ENCODE measurements at regions not wholly inside any gene's neighbourhood (a gene's known extent, or its start where the extent isn't known, plus 50 kb on each side); places are given as distances from the start of the nearest gene placed in this dataset.
"Not testable (repeated sequence)": the region's sequence is repeated elsewhere in the genome, so short reads cannot be mapped to it uniquely, and the experiment has no call there.

DNA sequence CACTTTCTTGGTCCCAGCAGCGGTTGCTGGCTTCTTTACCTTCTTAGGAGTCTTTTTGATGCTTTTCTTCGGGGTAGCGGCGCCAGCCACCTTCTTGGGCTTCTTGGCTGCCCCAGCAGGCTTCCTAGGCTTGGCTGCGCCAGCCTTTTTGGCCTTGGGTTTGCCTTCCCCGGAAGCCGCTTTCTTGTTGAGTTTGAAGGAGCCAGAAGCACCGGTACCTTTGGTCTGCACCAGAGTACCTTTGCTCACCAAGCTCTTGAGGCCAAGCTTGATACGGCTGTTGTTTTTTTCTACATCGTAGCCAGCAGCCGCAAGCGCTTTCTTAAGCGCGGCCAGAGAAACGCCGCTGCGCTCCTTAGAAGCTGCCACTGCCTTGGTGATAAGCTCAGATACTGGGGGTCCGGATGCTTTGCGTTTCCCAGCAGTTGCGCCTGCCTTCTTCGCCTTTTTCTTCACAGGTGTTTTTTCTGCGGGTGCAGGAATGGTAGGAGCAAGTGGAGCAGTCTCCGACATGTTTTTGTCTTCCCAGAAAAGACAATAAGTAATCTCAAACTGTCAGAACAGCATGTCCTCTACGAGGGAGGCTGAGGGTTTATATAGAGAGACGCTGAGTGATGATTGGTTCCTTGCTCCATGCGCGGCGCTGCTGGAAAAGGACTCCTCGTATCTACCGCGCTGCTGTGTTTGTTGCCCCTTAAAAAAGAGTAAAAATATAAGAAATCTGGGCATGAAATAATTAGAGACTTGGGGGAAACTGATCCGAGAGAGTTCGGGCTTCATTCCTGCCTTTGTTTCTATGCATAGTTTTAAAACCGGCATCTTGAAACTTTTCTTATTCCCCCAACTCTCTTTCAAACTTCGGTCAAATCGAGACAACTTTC is 130.3 kb upstream of the BTN3A2 start:
- no peak for DNase-seq (ENCODE audit: low read depth)

DNA sequence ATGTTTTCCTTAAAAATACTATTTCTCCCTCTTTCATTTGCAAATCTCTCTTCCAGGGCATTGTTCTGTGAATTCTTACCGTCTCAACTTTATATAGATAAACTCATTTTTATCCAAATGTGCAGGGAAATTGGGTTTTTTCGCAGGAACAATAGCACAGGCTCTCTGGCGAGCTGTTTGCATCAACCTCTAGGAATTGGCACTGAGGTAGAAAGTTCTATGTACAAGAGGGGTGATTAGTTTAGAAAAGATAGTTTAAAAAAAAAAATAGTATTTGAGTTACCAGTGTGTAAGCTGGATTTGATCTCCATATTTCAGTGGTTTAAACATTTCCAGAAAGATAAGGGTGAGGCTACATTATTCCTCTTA is 129.7 kb upstream of the BTN3A2 start:
- no peak for DNase-seq (ENCODE audit: low read depth)

DNA sequence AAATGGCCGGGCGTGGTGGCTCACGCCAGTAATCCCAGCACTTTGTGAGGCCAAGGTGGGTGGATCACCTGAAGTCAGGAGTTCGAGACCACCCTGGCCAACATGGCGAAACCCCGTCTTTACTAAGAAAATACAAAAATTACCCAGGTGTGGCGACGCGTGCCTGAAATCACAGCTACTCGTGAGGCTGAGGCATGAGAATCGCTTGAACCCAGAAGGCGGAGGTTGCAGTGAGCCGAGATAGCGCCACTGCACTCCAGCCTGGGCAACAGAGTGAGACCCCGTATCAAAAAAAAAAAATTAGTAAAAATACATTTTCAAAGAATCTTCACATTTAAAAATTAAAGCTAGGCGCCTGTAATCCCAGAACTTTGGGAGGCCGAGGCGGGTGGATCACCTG is 125.6 kb upstream of the BTN3A2 start:
- not testable (repeated sequence) for DNase-seq (ENCODE audit: low read depth)

DNA sequence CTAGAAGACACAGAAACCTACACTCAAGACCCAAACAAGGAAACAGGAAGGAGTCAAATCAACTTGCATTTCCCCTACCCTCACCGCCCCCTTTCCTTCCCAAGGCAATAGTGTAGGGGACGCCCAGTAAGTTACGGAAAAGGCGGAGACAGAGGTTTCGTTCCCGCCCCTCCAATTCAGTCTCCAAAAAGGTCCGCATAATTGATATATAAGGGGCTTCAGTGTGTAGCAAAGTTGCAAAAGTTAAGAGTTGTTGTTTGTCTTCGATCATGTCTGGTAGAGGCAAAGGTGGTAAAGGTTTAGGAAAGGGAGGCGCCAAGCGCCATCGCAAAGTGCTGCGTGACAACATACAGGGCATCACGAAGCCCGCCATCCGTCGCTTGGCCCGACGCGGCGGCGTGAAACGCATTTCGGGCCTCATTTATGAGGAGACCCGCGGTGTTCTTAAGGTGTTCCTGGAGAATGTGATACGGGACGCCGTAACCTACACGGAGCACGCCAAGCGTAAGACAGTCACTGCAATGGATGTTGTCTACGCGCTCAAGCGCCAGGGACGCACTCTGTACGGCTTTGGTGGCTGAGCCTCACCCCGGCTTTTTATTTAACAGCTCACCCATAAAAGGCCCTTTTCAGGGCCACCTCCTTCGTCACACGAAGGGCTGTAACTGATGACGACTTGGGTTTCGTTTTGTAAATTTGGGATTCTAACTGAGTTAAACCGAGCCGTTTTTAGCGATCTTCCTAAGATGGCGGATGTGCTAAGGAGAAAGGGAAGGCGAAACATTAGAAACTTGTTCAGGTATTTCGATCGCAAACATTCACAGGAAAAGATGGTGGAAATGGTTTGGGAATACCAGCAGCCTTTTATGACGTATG is 124.6 kb upstream of the BTN3A2 start:
- no peak for DNase-seq (ENCODE audit: low read depth)

DNA sequence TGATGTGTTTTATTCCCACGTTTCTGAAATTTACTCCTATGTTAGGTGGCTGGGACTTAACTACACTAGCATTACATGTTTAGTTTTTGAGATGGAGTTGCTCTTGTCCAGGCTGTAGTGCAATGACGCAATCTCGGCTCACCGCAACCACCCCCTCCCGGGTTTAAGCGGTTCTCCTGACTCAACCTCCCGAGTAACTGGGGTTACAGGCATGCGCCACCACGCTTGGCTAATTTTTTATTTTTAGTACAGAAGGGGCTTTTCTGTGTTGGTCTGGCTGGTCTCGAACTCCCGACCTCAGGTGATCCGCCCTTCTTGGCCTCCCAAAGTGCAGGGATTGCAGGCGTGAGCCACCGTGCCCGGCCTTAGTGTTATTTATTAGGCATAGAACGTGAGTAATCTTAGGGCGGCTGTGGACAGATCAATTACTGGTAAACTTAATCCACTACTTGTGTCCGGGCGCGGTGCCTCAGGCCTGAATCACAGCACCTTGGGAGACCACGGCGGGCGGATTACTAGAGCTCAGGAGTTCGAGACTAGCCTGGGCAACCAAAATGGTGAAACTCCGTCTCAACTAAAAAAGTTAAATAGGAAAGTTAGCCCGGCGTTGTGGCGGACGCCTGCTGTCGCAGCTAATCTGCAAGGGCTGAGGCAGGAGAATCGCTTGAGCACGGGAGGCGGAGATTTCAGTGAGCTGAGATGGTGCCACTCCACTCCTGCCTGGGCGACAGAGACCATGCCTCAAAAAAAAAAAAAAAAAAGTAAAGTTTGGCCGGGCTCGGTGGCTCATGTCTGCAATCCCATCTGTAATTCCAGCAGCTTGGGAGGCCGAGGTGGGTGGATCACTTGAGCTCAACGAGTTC is 123.7 kb upstream of the BTN3A2 start:
- no peak for DNase-seq (ENCODE audit: low read depth)

DNA sequence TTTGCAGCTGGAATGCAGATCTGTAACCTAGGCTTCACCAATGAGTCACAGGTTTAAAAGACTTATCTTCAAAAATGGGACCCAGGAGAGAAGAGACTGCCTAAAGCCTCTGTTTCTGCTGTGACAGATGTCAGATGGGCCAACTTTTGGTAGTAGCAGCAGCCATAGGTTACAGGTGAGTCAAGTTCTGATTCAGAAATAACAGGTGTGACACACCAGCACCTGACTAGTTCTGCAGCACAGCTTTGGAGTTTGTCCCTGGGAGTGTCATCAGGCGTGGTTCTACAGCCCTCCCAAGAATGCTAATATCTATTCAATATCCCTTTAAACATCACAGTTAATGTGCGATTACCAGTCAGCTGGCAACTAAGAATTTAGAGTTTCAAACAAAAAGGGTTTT is 121.9 kb upstream of the BTN3A2 start:
- no peak for DNase-seq (ENCODE audit: low read depth)

DNA sequence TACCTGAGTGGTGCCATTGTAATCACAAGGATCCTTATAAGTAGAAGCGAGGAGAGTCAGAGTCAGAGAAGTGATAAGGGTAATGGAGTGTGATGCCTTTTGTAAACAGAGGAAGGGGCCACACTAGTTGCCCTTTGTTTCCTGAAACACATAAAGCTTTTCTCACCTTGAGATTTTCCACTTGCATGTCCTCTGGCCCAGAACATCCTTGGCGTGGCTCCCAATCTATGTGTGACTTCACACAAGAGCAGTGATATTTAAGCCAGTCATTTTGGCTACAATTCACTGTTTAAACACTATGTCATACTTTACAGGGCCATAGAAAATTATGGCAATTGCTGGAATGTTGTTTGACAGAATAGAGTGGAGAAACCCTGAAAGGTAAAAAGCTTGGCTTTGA is 121.2 kb upstream of the BTN3A2 start:
- no peak for DNase-seq (ENCODE audit: low read depth)

DNA sequence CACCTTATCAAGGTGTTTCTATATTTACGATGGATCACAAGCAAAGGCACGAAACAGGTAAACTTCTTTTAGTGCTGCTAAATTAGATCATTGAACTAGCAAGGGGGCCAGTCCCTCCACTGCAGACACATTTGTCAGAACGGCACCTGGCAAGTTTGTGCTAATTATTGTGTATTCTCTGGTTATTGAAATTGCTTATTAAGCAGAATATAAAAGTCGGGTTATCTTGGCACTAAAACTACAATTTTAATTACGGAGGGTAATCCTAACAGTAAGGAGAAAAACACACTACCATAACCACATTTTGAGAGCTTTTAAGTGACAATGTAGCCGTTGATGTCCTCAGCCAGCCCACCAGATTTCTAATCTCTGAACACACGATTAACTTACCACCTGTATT is 118.9 kb upstream of the BTN3A2 start:
- DNase-seq (ENCODE audit: low read depth), result no peak

DNA sequence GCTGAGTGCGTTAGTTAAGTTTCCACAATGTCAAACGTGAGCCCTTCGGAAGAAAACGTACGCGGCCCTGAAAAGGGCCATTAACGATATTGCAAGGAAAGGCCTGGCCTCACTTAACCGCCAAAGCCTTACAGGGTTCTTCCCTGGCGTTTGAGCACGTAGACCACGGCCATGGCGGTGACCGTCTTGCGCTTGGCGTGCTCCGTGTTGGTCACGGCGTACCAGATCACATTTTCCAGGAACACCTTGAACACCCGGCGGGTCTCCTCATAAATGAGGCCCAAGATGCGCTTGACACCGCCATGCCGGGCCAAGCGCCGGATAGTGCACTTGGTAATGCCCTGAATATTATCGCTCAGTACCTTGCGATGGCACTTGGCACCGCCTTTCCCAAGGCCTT is 118.4 kb upstream of the BTN3A2 start:
- no peak for DNase-seq (ENCODE audit: low read depth)

DNA sequence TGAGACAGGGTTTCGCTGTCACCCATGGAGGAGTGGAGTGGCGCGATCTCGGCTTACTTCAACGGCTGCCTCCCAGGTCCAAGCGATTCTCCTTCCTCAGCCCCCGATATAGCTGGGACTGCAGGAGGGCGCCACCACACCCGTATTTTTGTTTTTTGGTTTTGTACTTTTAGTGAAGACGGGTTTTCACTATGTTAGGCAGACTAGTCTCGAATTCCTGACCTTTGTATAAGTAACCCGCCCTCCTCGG is 115.4 kb upstream of the BTN3A2 start:
- peak; percentile 22 for DNase-seq (ENCODE audit: low read depth)

DNA sequence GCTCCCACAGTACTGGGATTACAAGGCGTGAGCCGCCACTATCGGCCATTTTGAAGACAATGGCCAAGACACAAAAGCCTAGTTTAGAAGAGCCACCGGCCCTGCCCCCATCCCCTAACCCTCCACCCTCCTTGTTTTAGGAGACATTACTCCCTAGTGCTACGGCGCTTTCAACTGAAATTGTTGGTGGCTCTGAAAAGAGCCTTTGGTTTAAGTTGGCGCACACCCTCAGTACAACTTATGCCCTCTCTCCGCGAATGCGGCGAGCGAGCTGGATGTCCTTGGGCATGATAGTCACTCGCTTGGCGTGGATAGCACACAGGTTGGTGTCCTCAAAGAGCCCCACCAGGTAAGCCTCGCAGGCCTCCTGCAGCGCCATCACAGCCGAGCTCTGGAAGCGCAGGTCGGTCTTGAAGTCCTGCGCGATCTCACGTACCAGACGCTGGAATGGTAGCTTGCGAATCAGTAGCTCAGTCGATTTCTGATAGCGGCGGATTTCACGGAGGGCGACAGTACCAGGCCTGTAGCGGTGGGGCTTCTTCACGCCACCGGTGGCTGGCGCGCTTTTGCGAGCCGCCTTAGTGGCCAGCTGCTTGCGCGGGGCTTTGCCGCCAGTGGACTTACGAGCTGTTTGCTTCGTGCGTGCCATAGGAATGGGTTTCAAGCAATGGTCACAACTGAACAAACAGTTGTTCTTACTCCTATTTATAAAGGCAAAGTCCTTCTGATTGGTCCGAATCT is 114.9 kb upstream of the BTN3A2 start:
- peak; percentile 81 for DNase-seq (ENCODE audit: low read depth)

DNA sequence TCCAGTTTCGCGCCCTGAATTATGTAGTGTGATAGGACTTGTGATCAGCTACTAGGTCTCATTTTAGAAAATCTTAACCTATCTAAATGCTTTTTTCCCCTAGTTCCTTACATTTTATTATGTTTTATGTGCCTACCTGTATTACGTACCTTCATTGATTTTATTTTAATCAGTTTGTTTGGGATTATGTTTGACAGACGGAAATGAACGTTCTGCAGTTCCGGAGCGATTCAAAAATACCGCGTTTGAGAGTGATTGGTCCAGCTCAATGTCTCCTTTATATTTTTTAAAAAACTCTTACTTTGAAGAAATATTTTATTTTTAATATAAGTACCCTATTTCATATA is 114.3 kb upstream of the BTN3A2 start:
- no peak for DNase-seq (ENCODE audit: low read depth)

DNA sequence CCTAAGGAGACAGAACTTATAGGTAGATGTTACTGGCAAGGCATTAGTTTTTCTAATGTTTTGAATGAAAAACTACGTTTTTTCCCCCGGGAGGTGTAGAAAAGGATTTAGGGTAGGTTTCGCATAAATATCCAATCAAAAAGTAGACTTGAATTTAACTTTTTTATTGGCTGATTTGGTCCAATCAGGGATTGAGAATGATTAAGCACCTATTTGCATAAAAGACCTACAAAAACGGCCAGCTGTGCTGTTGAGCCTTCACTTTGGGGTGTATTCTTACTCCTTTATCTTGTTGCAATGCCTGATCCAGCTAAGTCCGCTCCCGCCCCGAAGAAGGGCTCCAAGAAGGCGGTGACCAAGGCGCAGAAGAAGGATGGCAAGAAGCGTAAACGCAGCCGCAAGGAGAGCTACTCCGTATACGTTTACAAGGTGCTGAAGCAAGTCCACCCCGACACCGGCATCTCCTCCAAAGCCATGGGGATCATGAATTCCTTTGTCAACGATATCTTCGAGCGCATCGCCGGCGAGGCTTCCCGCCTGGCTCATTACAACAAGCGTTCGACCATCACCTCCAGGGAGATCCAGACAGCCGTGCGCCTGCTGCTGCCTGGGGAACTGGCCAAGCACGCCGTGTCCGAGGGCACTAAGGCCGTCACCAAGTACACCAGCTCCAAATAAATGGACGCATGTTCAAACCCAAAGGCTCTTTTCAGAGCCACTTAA is 113.5 kb upstream of the BTN3A2 start:
- peak; percentile 68 for DNase-seq (ENCODE audit: low read depth)

DNA sequence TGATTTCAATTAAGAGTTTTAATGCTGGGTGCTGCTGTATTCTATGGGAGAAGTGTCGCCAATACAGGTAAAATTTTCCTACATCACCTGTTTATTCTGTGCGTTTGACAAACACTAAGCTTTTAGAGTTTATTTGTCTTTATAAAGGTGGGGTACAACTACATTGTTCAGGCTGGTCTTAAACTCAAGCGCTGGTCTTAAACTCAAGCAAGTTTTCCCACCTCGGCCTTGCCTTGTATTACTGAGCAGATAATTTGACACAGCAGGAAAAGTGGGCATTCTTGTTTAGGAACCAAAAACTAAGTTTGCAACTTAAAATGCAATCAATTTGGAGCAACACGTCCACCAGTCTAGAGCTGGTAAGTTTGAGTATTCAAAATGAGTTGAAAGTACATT is 112.9 kb upstream of the BTN3A2 start:
- no peak for DNase-seq (ENCODE audit: low read depth)

DNA sequence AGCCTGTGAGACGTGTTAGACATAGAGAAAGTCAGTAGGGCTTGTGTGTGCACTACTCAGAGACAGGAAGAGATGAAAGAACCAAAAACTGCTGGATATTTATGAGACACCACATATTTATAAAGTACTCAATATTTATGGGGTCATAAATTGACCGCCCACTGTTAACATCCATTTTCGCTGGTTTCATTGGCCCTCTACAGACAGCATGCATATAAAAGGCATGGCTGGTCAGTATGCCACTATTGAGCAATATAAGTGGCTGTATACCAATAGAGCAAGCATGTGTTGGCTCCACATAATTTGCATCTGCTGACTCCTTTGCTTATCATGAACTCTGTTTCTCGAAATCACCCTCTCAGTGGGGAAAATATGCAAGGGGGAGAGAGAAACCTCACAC is 110.3 kb upstream of the BTN3A2 start:
- no peak for DNase-seq (ENCODE audit: low read depth)

DNA sequence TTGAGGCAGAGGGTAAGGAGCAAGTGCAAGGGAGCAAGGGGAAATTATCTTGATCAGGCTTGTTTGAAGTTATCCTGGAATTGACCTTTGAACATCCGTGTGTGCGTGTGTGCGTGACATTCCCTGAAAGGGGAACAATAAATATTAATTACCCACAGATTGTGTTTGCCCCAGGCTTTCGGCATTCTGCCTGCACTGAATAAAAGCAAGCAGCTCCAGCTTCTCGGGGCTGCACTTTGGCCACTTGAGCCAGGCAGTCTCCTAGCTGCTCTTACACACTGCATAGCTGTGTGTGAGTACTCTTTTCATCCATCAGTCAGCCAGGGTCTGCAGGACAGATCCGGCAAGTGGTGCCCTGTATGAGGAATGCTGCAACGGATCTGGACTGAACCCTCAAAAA is 107.7 kb upstream of the BTN3A2 start:
- DNase-seq (ENCODE audit: low read depth), result no peak

DNA sequence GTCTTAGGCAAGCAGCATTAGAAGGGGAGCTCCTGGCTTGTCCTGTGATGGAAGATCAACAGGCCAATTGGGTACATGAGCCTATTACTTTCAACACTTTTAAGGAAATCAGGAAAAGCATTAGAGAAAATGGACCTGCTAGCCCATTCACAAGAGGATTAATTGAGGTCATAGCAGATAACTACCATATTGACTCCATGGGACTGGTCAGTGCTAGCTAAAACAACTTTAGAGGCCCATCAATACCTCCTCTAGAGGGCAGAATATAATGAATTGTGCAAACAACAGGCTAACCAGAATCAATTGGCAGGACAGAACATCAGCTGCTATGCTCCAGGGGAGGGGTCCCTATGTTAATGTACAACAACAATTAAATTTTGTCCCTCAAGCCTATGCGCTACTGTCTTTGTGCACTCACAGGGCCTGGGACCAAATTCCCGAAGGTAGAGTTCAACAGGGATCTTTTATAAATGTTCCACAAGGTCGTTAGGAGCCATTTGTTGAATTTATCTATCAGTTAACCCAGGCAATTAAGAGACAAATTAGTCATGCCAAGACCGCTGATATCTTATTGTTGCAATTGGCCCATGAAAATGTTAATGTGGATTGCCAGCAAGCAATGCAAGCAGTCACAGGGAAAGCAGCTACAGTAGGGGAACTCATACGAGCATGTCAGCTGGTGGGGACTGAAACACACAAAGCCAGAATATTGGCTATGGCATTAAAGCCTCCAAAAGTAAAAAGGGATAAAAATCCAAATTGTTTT is 106.6 kb upstream of the BTN3A2 start:
- no peak for DNase-seq (ENCODE audit: low read depth)

DNA sequence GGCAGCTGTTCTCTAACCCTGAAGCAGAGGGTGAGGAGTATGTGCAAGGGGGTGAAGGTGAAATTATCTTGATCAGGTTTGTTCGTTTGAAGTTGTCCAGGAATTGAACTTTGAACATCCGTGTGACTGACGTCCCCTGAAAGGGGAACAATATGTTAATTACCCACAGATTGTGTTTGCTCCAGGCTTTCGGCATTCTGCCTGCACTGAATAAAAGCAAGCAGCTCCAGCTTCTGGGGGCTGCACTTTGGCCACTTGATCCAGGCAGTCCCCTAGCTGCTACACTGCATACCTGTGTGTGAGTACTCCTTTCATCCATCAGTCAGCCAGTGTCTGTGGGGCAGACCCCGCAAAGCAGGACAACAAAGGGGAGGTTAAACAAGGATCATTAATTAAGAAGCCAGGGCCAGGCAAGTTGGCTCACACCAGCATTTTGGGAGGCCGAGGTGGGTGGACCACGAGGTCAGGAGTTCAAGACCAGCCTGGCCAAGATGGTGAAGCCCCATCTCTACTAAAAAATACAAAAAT is 104.8 kb upstream of the BTN3A2 start:
- no peak for DNase-seq (ENCODE audit: low read depth)

DNA sequence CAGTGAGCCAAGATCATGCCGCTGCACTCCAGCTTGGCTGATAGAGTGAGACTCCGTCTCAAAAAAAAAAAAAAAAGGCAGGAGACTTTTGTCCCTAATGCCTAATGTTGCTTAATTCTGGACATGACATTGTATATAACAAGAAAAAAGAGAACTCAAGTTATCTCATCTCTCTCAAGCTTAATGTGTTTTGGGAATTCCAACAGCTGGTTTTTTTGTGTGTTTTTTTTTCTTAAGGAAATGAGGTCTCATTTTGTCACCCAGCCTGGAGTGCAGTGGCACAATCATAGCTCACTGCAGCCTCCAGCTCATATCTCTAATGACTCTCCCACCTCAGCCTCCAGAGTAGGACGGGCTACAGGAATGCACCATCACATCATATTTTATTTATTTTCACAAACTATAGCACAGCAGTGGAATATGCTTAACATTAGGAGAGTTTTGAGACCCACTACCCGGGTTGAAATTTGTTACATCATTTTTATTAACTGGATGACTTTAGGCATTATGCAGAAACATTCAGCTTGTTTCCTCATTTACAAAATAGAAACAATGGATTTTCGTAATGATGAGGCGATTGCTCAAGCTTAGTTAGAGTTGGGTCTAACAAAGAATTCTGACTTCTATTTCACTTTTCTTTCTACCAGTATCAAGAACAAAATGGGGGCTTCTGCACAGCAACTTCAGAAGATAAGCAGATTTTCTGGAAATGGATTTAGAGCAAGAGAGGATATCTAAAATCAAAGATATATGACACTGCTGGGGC is 104.1 kb upstream of the BTN3A2 start:
- no peak for DNase-seq (ENCODE audit: low read depth)

DNA sequence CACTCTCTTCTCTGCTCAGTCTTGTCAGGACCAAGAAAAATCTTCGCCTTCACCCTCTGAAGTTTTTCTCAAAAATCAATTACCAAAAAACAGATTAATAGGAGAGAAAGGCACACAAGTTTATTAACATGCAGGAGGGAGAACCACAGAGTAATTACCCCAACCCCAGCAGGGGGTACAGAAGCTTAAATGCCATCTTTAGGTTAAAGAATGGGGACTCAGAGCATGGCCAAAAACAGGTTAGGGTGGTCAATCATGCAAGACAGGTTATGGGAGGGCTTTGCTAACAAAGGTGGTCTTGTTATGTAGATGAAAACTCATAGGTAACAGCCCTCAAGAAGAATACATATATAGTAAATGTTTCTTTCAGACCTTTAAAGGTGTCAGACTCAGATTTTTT is 100.5 kb upstream of the BTN3A2 start:
- no peak for DNase-seq (ENCODE audit: low read depth)

Measured in CMK (cell line).